PC-3 (cell line): ENCODE measurements at regions not wholly inside any gene's neighbourhood (a gene's known extent, or its start where the extent isn't known, plus 50 kb on each side); places are given as distances from the start of the nearest gene placed in this dataset.

Source experiments
- EZH2 ChIP-seq: fragments of 300-600 bp; sonication (generic); IDR thresholded peaks from one replicate; pipeline ENCODE4 v1.6.1; 2017; ENCODE audit warnings: antibody characterized with exemption, mild to moderate bottlenecking, low read length; ENCODE audit not compliant: unreplicated experiment
- EZH2phosphoT487 ChIP-seq: fragments of 300-600 bp; sonication (generic); IDR thresholded peaks from 2 replicates; pipeline ENCODE4 v1.6.1; 2018; ENCODE audit warnings: mild to moderate bottlenecking, antibody characterized with exemption, low read length, borderline replicate concordance
- TF ChIP-seq, protein P1 (sequence below): fragments of 300-600 bp; sonication (generic); conservative IDR thresholded peaks from 2 replicates; pipeline ENCODE4 v1.5.1; 2017; ENCODE audit warnings: antibody characterized with exemption, low read depth, mild to moderate bottlenecking, low read length

DNA sequence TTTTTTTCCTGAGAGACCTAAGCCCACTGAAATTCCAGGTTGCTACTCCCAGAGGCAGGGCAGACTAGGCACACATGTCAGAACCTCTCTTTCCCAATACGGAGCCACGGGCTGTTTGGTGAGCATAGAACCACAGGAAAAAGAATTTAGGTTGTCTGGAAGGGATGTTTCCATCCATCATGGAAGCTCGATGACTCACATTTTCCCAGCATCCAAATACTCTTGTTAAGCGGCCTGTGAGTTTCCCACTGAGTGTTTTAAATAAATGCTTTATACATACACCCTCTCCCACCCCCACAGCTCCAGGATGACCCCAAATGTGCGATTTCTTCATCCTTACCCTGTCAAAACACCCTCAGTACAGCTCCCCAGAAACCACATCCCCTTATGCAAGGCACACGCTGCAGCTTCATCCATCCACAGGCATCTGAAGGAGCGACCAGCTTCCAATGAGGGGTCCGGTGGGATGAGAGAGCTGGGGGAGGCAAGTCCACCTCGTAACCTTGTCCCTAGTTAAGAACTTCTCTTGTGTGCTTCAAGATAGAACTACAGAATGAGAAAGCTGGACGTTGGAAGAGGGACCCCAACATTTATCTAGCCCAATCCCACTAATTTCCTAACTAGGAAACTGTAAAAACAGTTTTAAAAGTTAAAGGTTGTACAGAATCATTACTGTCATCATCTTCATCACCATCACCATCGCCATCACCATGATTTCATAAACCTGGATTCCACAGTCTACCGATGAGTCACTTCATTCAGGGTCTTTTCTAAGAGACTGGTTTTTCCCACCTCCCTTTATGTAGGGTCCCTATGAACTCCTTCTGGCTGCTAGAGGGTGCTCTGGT is 63.5 kb upstream of the FZD7 start:
- TF ChIP-seq, protein P1, sequence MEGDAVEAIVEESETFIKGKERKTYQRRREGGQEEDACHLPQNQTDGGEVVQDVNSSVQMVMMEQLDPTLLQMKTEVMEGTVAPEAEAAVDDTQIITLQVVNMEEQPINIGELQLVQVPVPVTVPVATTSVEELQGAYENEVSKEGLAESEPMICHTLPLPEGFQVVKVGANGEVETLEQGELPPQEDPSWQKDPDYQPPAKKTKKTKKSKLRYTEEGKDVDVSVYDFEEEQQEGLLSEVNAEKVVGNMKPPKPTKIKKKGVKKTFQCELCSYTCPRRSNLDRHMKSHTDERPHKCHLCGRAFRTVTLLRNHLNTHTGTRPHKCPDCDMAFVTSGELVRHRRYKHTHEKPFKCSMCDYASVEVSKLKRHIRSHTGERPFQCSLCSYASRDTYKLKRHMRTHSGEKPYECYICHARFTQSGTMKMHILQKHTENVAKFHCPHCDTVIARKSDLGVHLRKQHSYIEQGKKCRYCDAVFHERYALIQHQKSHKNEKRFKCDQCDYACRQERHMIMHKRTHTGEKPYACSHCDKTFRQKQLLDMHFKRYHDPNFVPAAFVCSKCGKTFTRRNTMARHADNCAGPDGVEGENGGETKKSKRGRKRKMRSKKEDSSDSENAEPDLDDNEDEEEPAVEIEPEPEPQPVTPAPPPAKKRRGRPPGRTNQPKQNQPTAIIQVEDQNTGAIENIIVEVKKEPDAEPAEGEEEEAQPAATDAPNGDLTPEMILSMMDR: no peak
- TF ChIP-seq EZH2 (no peak), EZH2phosphoT487 (no peak)
